Fibroblast of mammary gland (primary cell): ENCODE measurements at regions not wholly inside any gene's neighbourhood (a gene's known extent, or its start where the extent isn't known, plus 50 kb on each side); places are given as distances from the start of the nearest gene placed in this dataset.

Experiments used
- DNase-seq: peaks from one replicate; pipeline ENCODE4 v3.0.0-alpha.2; 2010; ENCODE audit warnings: low read depth
- H3K4me3 ChIP-seq: 2 replicates; pipeline ENCODE4 v1.5.1; 2011; ENCODE audit warnings: low read depth, mild to moderate bottlenecking, low read length, moderate library complexity; ENCODE audit not compliant: control insufficient read depth
- CTCF ChIP-seq: conservative IDR thresholded peaks from 2 replicates; pipeline ENCODE4 v1.5.1; 2011; ENCODE audit warnings: low read depth, low read length, inconsistent platforms; ENCODE audit not compliant: control insufficient read depth, insufficient read depth

- no peak overlapping the region for H3K4me3 ChIP-seq
- DNase-seq, result no peak
- TF ChIP-seq CTCF, result no peak
Measured at GRCh38 chr18:55934821-55935220, 346.8 kb upstream of the TCF4 start.

GRCh38 chr18:55932675-55933074 is 344.7 kb upstream of the TCF4 start:
- H3K4me3 ChIP-seq, result no peak overlapping the region
- DNase-seq, result no peak

DNA sequence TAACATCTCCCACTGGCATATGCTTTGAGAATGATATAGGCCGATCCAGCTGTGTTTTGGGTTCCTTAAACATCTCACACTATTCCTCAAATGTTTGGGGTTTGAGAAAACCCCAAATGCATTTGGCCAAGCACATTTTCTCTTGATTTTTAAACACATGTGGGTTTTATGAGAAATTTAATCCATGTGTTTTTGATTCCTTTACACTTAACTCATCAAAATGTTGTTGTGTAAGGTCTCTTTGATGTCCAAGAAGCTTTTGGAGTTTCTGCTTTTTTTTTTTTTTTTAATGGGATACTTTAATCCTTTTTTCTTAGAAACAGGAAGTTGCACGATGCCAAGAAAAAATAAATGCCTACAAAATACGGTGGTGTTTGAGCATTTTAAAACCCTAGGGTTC is 339.8 kb upstream of the TCF4 start:
- no peak for TF ChIP-seq CTCF
- DNase-seq, result peak; percentile 87
- no peak overlapping the region for H3K4me3 ChIP-seq

More at GRCh38 chr18:55932675-55933074, 344.7 kb upstream of the TCF4 start:
- no peak for TF ChIP-seq CTCF

DNA sequence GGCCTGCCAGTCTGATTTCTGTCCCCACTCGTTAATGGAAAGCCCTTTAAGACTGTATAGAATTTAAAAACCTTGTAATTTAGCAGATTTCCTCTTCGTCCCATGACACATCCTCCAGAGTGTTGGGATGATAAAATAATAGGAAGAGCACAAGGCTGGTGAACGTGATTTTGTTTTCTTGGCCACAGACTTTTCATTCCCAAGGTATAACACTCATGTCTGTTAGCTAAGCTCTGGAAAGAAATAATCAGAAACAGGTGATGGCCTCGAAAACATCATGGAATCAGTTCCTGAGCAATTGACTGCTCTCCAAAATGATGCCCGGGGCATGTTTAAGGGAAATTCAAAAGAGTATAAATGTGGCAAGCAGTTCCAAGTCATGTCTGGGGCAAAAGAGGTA is 337.8 kb upstream of the TCF4 start:
- H3K4me3 ChIP-seq, result no peak overlapping the region
- TF ChIP-seq CTCF, result no peak
- peak; percentile 49 for DNase-seq

DNA sequence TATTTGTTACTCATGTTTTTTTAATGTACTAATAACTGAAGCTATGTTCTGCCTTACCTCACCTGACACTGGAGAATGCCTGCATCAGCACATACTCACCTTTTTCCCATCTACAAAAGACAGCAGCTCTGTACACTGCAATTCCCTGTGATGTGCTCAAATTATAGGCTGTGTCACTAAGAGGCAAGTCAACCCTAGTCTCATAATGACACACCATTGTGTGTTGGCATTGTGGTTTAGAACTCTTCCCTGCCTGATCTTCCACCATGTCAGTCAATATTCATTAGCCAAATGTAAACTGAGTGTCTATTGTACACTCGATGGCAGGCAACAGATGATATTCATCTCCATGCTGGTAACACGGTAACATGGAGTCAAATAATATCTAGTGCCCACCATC is 332.1 kb upstream of the TCF4 start:
- TF ChIP-seq CTCF, result no peak
- no peak overlapping the region for H3K4me3 ChIP-seq
- DNase-seq, result no peak

DNA sequence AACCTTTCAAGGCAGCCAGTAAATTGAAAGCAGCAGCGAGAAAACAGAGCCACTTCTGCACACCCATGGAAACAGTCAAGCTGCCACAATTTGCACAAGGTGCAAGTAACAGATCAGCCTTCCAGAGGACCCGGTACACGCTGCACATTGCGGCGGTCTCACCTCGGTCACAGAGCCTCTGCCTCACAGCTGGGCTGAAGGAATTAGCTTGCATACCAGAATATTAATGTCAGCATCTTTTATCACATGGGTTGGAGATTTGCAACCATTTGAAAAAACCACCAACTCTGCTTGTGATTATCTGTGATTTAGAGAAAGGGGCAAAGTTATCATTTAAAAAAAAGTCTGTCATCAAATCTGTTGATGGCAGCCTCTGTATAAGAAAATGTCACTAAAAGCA is 330.5 kb upstream of the TCF4 start:
- DNase-seq, result peak; percentile 14
- no peak overlapping the region for H3K4me3 ChIP-seq
- no peak for TF ChIP-seq CTCF

DNA sequence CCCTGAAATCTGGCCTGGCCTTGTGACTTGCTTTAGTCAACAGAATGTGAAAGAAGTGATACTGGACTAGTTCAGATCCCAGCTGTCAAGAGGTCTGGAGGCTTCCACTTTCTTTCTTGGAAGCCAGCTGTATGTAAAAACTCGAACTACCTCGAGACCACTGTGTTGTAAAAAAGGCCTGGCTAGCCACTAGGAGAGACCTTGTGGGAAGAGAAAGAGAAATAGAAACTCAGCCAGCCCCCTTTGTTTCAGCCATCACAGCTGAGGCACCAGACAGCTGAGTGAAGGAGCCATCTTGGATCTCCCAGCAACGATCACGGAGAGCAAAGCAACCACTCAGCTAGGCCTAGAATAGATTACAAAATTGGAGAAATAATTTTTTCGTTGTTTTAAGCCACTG is 324.9 kb upstream of the TCF4 start:
- TF ChIP-seq CTCF, result no peak
- DNase-seq, result no peak
- H3K4me3 ChIP-seq, result no peak overlapping the region
